HG02610 (cell line): ENCODE measurements at regions not wholly inside any gene's neighbourhood (a gene's known extent, or its start where the extent isn't known, plus 50 kb on each side); places are given as distances from the start of the nearest gene placed in this dataset.

ENCODE experiments used
- ATAC-seq: cut with Tn5 transposase; IDR thresholded peaks from one replicate; pipeline ENCODE4 v1.9.1; 2021; ENCODE audit warnings: mild to moderate bottlenecking, moderate library complexity; ENCODE audit not compliant: unreplicated experiment

GRCh38 chr18:66150650-66151049, 399.8 kb downstream of the CDH7 start:
- ATAC-seq: peak; percentile 70

- no peak for ATAC-seq
Observed at GRCh38 chr18:66143029-66143428, 392.2 kb downstream of the CDH7 start.

DNA sequence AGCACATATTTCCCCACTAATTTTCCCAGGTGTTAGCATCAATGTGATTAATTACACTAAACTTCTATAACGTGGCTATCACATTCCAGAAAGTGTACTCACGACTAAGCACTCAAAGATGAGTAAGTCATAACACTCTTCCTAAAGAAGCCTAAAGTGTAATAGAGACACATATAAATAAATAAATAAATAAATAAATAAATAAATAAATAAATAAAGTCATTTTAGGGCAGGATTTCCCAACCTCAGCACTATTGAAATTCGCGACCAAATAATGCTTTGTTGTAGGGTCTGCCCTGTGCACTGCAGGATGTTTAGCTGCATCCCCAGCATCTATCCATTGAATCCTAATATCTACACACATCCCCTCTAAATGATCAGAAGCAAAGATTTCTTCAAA, 390.9 kb downstream of the CDH7 start:
- no peak for ATAC-seq

GRCh38 chr18:66138642-66139041, 387.8 kb downstream of the CDH7 start:
- ATAC-seq: no peak

GRCh38 chr18:66136039-66136438, 385.2 kb downstream of the CDH7 start:
- no peak for ATAC-seq

DNA sequence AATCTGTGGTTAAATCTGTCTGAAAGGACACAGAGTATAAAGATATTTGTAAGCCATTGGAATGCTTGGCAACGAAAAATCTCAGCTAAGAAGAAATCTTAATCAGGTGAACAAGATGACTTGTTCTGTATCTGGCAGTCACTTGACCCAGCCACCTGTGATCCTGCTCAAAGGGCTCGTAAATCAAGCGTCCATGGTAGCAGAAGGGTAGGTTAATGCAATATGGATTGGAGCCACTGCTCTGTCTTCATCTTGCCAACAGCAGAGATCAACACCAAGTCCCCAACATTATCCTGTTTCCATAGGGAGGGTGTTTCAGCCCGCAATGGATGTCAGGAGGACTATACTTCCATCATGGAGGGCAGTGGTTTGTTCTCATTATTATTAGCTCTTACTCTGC, 378.4 kb downstream of the CDH7 start:
- ATAC-seq: no peak

GRCh38 chr18:66126266-66126665, 375.5 kb downstream of the CDH7 start:
- no peak for ATAC-seq

DNA sequence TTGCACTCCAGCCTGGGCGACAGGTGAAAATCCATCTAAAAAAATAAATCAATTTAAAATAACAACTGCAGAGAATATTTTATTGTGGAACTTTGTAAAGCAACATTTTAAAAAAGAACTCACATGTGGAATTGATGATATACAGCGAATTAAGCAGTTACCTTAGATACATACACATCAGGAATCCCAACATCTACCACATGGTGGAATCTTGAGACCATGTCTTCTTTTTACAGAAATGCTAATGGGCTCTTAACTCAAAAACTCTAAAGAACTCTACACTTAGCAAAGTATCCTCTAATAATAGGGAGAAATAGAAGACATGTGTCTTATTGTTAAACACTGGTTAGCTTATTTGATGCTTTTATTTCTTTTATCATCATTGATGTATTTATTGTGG, 373.6 kb downstream of the CDH7 start:
- no peak for ATAC-seq

DNA sequence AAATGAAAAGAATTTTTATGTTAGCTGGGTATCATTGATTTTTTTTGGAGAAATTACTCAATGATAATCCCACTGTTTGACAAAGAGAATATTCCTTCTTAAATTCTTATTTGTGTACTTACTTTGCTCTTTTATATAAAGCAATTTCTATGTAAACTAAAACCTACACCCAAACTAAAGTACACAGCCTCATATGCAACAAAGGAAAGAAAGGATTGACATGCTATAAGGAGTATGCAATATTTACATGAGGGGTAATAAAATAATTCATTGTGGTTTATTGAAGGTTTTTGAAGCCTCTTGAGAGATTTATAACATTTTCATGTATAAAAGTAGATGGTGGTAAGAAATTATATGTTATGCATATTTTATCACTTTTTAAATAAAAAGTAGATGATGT, 368.5 kb downstream of the CDH7 start:
- ATAC-seq: no peak

DNA sequence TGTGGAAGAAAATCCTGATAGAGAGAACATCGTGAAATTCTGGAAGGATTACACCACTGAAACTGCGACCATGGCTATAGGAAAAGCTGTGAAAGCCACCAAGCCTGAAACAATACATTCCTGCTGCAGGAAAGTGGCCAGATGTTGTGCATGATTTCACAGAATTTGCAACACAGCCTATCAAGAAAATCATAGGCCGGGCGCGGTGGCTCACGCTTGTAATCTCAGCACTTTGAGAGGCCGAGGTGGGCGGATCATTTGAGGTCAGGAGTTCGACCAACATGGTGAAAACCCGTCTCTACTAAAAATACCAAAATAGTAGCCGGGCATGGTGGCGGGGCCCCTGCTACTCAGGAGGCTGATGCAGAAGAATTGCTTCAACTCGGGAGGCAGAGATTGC, 360.2 kb downstream of the CDH7 start:
- no peak for ATAC-seq

DNA sequence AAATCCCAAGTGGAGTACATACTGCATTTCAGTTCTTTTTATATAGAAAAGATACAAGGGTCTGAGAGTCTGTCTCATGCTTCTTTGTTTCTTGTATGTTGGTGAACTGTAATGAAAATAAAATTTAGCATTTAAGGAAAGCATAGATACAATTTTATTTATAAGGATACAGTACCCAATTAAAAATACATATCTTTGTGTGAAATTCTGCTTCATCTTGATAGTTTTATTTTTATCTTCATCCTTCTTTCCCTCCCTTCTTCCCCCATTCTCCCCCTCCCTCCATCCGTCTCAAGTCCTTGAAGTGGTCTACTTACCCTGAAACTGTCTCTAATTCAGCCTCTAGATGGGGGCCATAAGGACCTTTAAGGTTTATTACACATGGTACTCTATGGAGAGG, 359.8 kb downstream of the CDH7 start:
- ATAC-seq: no peak

DNA sequence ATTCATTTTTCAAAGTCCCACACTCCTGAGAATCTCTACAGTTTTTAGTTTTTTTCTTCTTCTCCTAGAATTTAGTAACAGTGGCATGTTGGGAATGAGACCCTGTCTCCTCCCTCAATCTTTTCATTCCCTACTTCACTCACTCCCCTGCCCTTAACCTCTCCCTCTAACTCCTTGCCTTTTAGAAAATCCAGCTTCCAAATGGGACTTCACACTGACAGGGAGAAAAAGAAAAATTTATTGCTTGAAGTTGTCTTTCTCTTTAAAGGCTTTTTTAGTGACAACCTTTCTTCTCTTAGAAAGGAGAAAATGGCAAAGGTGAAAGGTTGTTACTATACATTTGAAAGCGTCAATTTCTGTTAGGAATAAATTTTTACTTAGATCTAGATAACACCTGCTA, 359.2 kb downstream of the CDH7 start:
- no peak for ATAC-seq

DNA sequence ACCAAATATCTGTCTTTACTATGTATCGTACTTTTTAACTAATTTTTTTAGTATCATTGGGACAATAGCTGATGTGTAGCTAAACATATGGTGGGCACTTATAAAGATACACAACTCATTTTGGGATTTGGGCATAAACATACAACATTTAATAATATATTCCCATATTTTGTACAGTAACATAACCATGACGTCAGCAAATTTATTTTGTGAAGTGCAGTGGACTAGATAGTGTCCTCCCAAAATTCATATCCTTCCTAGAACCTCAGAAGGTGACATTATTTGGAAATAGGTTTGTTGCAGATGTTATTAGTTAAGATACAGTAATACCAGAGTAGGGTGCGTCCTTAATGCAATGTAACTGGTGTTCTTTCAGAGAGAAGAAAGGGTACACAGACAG, 356.7 kb downstream of the CDH7 start:
- no peak for ATAC-seq

DNA sequence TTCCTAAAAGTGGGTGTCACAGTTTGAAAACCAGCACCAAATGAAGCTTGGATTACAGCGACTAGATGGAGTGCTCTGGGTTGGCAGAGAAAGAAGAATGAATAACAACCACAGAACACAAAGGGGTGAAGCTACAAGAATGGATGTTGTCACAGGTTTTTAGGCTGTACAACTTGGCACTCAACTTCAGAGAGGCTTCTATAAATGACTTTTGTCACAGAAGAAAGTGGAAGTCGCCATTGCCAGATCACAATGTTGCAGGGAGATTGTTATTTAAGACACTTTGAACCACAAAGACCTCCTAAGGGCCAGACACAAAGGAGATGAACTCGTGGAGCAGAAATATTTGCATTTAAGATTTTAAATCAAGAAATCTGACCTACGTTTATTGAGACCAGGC, 354.2 kb downstream of the CDH7 start:
- no peak for ATAC-seq

GRCh38 chr18:66103550-66103949, 352.7 kb downstream of the CDH7 start:
- no peak for ATAC-seq

DNA sequence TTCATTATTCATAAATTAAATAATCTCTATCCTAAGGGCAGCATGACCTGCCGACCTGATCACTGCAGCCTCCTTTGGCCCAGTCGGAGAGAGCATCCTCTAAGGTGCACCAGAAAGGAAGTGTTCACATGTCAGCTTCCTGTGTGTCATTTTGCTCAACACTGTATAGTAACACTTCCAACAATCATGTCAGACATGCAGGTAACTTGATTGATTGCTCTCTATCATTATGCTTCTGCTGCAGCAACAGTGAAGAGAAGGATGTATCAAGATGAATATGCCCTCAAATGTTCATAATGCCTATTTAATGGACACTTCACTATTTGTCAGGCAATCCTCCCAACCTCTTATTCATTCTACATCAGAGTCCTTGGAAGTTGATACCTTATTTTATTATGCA, 332.3 kb downstream of the CDH7 start:
- ATAC-seq: no peak

GRCh38 chr18:66078925-66079800, 328.4 kb downstream of the CDH7 start:
- ATAC-seq: no peak

- ATAC-seq: no peak
Observed at GRCh38 chr18:66077066-66077465, 326.3 kb downstream of the CDH7 start.

DNA sequence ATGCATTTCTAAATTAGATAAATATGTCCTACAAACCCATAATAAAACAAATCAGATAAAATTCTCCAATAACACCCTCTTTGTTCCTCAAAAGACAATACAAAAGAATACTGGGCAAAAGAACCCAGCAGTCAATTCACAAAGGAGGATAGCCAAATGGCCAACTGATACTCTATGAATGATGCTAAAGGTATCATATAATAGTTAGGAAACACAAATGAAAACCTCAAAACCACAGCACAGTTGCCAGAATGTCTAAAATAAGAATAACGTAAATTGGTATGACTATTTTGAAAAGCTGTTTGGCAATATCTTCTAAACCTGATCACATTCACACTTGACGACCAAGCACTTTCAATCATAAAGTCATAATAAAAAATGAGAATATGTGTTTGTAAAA, 315.4 kb downstream of the CDH7 start:
- ATAC-seq: no peak

GRCh38 chr18:66048406-66048805, 297.6 kb downstream of the CDH7 start:
- ATAC-seq: no peak

DNA sequence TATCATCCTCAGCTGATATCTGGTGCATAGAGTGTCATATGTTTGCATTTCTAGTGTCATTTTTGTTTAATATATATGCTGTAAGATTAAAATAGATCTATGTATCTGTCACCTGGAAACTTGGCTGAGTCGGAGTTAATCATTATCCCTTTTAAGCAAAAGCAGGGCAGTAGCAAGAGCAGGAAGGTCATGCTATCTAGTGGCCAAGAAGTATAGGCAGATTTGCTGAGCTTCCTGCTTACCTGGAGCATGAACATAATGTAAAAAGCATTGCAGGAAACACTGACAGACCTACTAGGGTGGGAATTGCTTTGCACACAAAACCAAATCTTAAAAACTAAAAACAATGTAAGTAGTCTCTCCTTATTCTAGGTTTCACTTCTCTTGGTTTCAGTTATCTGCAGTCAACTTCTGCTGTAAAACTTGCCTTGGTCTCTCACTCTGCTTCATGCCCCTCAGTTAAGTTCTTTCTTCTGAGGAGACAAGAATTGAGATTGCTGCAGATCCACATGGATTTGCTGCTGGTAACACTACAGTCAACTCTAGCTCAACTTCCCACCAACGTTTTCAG, 295.3 kb downstream of the CDH7 start:
- peak; percentile 49 for ATAC-seq

GRCh38 chr18:66043009-66043408, 292.2 kb downstream of the CDH7 start:
- no peak for ATAC-seq

- no peak for ATAC-seq
Observed at GRCh38 chr18:66013969-66014368, 263.2 kb downstream of the CDH7 start.
